HG03097 (cell line): ENCODE measurements at regions not wholly inside any gene's neighbourhood (a gene's known extent, or its start where the extent isn't known, plus 50 kb on each side); places are given as distances from the start of the nearest gene placed in this dataset.
A peak's percentile ranks its signal among the peaks of the same experiment; 100 is the strongest.
"Not testable (repeated sequence)": the region's sequence is repeated elsewhere in the genome, so short reads cannot be mapped to it uniquely, and the experiment has no call there.

Source experiments
- ATAC-seq: cut with Tn5 transposase; IDR thresholded peaks from one replicate; pipeline ENCODE4 v1.9.1; 2021; ENCODE audit not compliant: unreplicated experiment, low FRiP score

- ATAC-seq, result not testable (repeated sequence)
These were observed 1496.5 kb upstream of the LRRTM3 start for GRCh38 chr10:65429381-65429780.

GRCh38 chr10:65430979-65431378 lies 1494.9 kb upstream of the LRRTM3 start:
- peak; percentile 66 for ATAC-seq

GRCh38 chr10:65470986-65471385 lies 1454.8 kb upstream of the LRRTM3 start:
- no peak for ATAC-seq

- no peak for ATAC-seq
These were observed 1443.0 kb upstream of the LRRTM3 start for GRCh38 chr10:65482848-65483247.

GRCh38 chr10:65491799-65492198 lies 1434.0 kb upstream of the LRRTM3 start:
- ATAC-seq, result no peak

- no peak for ATAC-seq
These were observed 1429.3 kb upstream of the LRRTM3 start for GRCh38 chr10:65496541-65496940.

GRCh38 chr10:65497837-65498236 lies 1428.0 kb upstream of the LRRTM3 start:
- no peak for ATAC-seq

- ATAC-seq, result no peak
These were observed 1425.1 kb upstream of the LRRTM3 start for GRCh38 chr10:65500716-65501115.

GRCh38 chr10:65501259-65501658 lies 1424.6 kb upstream of the LRRTM3 start:
- no peak for ATAC-seq

- ATAC-seq, result no peak
These were observed 1407.5 kb upstream of the LRRTM3 start for GRCh38 chr10:65518379-65518778.

- no peak for ATAC-seq
These were observed 1396.8 kb upstream of the LRRTM3 start for GRCh38 chr10:65528986-65529385.

GRCh38 chr10:65531545-65531944 lies 1394.3 kb upstream of the LRRTM3 start:
- no peak for ATAC-seq

GRCh38 chr10:65534771-65535170 lies 1391.1 kb upstream of the LRRTM3 start:
- ATAC-seq, result no peak

GRCh38 chr10:65544756-65545155 lies 1381.1 kb upstream of the LRRTM3 start:
- ATAC-seq, result no peak

- no peak for ATAC-seq
These were observed 1377.8 kb upstream of the LRRTM3 start for GRCh38 chr10:65548001-65548400.

- no peak for ATAC-seq
These were observed 1375.1 kb upstream of the LRRTM3 start for GRCh38 chr10:65550761-65551160.

GRCh38 chr10:65555192-65555591 lies 1370.6 kb upstream of the LRRTM3 start:
- ATAC-seq, result no peak

- no peak for ATAC-seq
These were observed 1369.8 kb upstream of the LRRTM3 start for GRCh38 chr10:65556006-65556405.

- ATAC-seq, result no peak
These were observed 1366.5 kb upstream of the LRRTM3 start for GRCh38 chr10:65559369-65559768.

GRCh38 chr10:65565246-65565645 lies 1360.6 kb upstream of the LRRTM3 start:
- no peak for ATAC-seq

GRCh38 chr10:65566906-65567305 lies 1358.9 kb upstream of the LRRTM3 start:
- no peak for ATAC-seq

- ATAC-seq, result peak; percentile 47
These were observed 1355.5 kb upstream of the LRRTM3 start for GRCh38 chr10:65570143-65571010.
